ENCODE measurements at regions not wholly inside any gene's neighbourhood (a gene's known extent, or its start where the extent isn't known, plus 50 kb on each side); places are given as distances from the start of the nearest gene placed in this dataset.

GRCh38 chr3:17928502-17929145 is 186.2 kb upstream of the TBC1D5 start:
- TF ChIP-seq TARDBP (IDR thresholded peaks at IDR 0.05) (no peak), HDGF (IDR thresholded peaks at IDR 0.05; ENCODE audit: borderline replicate concordance) (no peak), FOXM1 (IDR thresholded peaks at IDR 0.05; ENCODE audit: borderline replicate concordance) (no peak), SP1 (IDR thresholded peaks at IDR 0.05) (no peak), BHLHE40 (IDR thresholded peaks at IDR 0.05; ENCODE audit: borderline replicate concordance) (no peak), FOXK2 (IDR thresholded peaks at IDR 0.05) (no peak)

Data from HEK293T (cell line).